Testis (tissue), 2 donors: ENCODE measurements at regions not wholly inside any gene's neighbourhood (a gene's known extent, or its start where the extent isn't known, plus 50 kb on each side); places are given as distances from the start of the nearest gene placed in this dataset.
A peak's percentile ranks its signal among the peaks of the same experiment; 100 is the strongest.
"Not testable (repeated sequence)": the region's sequence is repeated elsewhere in the genome, so short reads cannot be mapped to it uniquely, and the experiment has no call there.

Experiments
- DNase-seq: peaks from one replicate; pipeline ENCODE4 v3.0.0-alpha.2; 2019
- H3K27ac ChIP-seq, 2 donors: fragments of 200-600 bp; sonication (generic); one replicate each; pipeline ENCODE4 v1.5.1; 2019
- H3K27me3 ChIP-seq: fragments of 200-600 bp; sonication (generic); one replicate; pipeline ENCODE4 v1.5.1; 2019
- H3K36me3 ChIP-seq: fragments of 200-600 bp; sonication (generic); one replicate; pipeline ENCODE4 v1.5.1; 2017; ENCODE audit warnings: low read depth; ENCODE audit errors: missing control alignments
- H3K4me1 ChIP-seq: fragments of 200-600 bp; sonication (generic); one replicate; pipeline ENCODE4 v1.5.1; 2019
- H3K4me3 ChIP-seq, 2 donors: fragments of 200-600 bp; sonication (generic); one replicate each; pipeline ENCODE4 v1.5.1; 2017 to 2019
- H3K9me3 ChIP-seq: fragments of 200-600 bp; sonication (generic); one replicate; pipeline ENCODE4 v1.5.1; 2017
- CTCF ChIP-seq, 3 experiments: fragments of 450-650 bp in 2 of 3; fragments of 200-600 bp in 1 of 3; sonication (generic) in 1 of 3; IDR thresholded peaks; one replicate each; pipeline ENCODE4 v1.5.1; 2016 to 2019; ENCODE audit warnings: antibody characterized with exemption in 3 of 3, mild to moderate bottlenecking in 2 of 3, moderate library complexity in 1 of 3
- POLR2A ChIP-seq: fragments of 450-650 bp; IDR thresholded peaks from one replicate; pipeline ENCODE4 v1.6.1; 2017; ENCODE audit warnings: antibody characterized with exemption, mild to moderate bottlenecking, moderate library complexity
- WGBS, 2 donors: methylation state at CpG; one replicate each; pipeline ENCODE4 v1.1.5; 2018; 5-methylcytosine and 5-hydroxymethylcytosine counted together
- intact Hi-C: fragments of 100-400 bp; cut with DNase I; formaldehyde crosslinking; loops from one replicate; pipeline ENCODE4 v1.15.1; 2023; ENCODE audit warnings: low total_unique reads

GRCh38 chrX:1002611-1003010 is 209.8 kb downstream of the CRLF2 start:
- 83 to 84% methylated on average over 23 of the region's 23 CpGs for WGBS, 2 donors
- no peaks in the 10 kb centered on the region for H3K27me3 ChIP-seq
- intact Hi-C loops, result no loop called here
- H3K4me1 ChIP-seq, result no peaks in the 10 kb centered on the region
- H3K36me3 ChIP-seq, result no peaks in the 10 kb centered on the region
- H3K27ac ChIP-seq, result no peak overlapping the region
- no peaks in the 10 kb centered on the region for H3K9me3 ChIP-seq
- H3K4me3 ChIP-seq, result no peak overlapping the region
- DNase-seq, result no peak
- no peak for TF ChIP-seq CTCF (IDR thresholded peaks at IDR 0.05)
- TF ChIP-seq POLR2A, result no peak

DNA sequence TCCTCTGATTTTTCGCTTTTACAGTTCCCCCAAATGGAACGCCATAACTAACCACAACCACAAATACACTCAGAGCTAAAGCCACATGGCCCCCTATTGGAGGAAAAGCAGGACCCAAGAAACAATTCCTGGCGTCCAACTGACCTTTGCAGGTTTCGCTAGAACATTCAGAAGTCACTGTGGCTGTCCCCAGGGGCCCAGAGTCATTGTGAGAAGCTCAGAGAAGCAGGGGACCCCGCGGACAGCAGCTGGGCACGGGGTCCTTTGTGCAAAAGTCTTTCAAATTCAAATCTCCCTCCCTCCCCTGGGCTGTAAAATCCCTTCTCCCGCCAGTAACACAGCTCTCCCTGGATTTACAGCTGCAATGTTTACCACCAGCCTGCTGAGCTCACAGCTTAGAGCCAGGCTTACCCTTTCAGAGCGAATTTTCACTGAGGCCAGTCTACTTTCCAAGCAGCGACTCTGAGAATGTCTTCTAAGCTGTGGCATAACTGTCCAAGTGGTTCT is 214.8 kb downstream of the CRLF2 start:
- Histone ChIP-seq H3K27me3 (no peaks in the 10 kb centered on the region), H3K4me1 (no peaks in the 10 kb centered on the region), H3K9me3 (no peaks in the 10 kb centered on the region), H3K27ac (no peak overlapping the region), H3K36me3 (no peaks in the 10 kb centered on the region), H3K4me3 (no peak overlapping the region)
- no peak for DNase-seq
- TF ChIP-seq POLR2A, result no peak
- TF ChIP-seq CTCF (IDR thresholded peaks at IDR 0.05), result no peak
- intact Hi-C loops, result no loop called here
- WGBS, 2 donors, result 20 to 26% methylated on average over 10 of the region's 10 CpGs

DNA sequence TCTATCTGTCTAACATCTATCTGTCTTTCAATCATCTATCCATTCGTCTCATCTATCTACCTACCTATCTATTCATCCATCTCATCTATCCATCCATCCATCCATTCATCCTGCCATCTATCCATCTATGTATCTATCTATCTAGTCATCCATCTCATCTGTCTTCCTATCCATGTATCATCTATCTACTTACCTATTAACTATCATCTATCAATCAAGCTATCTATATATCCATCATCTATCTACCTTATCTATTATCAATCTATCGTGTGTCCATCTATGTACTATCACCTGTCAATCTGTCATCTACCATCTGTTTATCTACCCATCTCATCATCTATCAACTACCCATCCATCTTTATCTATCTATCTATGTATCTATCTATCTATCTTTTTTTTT is 217.7 kb downstream of the CRLF2 start:
- intact Hi-C loops, result no loop called here
- 84 to 85% methylated on average over 2 of the region's 2 CpGs for WGBS, 2 donors
- no peaks in the 10 kb centered on the region for H3K4me1 ChIP-seq
- no peak overlapping the region for H3K27ac ChIP-seq
- no peaks in the 10 kb centered on the region for H3K27me3 ChIP-seq
- no peak for TF ChIP-seq CTCF (IDR thresholded peaks at IDR 0.05)
- TF ChIP-seq POLR2A, result no peak
- H3K36me3 ChIP-seq, result no peaks in the 10 kb centered on the region
- H3K9me3 ChIP-seq, result no peaks in the 10 kb centered on the region
- no peak for DNase-seq
- H3K4me3 ChIP-seq, result no peak overlapping the region

- Histone ChIP-seq H3K4me1 (no peaks in the 10 kb centered on the region), H3K9me3 (no peaks in the 10 kb centered on the region), H3K36me3 (no peaks in the 10 kb centered on the region), H3K4me3 (peak overlapping the region in 1 of 2 donors; percentile 15), H3K27ac (no peak overlapping the region), H3K27me3 (no peaks in the 10 kb centered on the region)
- intact Hi-C loops, result no loop called here
- no peak for TF ChIP-seq POLR2A
- TF ChIP-seq CTCF (IDR thresholded peaks at IDR 0.05), result no peak
- DNase-seq, result peak; percentile 86
- WGBS, 2 donors, result 58 to 62% methylated on average over 25 of the region's 25 CpGs
Measured at GRCh38 chrX:989959-990510, 222.4 kb downstream of the CRLF2 start.

GRCh38 chrX:988530-988929 is 223.9 kb downstream of the CRLF2 start:
- WGBS, 2 donors, result 68 to 71% methylated on average over 6 of the region's 6 CpGs
- H3K36me3 ChIP-seq, H3K4me3 ChIP-seq, H3K9me3 ChIP-seq, H3K27ac ChIP-seq, H3K4me1 ChIP-seq, H3K27me3 ChIP-seq, intact Hi-C loops, DNase-seq: not testable (repeated sequence)
